ENCODE measurements at regions not wholly inside any gene's neighbourhood (a gene's known extent, or its start where the extent isn't known, plus 50 kb on each side); places are given as distances from the start of the nearest gene placed in this dataset.

GRCh38 chrX:920234-920799 lies 289.7 kb downstream of the SHOX start:
- no peak for TF ChIP-seq EZH2 (IDR thresholded peaks at IDR 0.05; ENCODE audit: low read depth, low read length, severe bottlenecking)
- no peak for TF ChIP-seq POLR2AphosphoS5 (IDR thresholded peaks at IDR 0.05; ENCODE audit: low read depth, low read length)
- no peak for TF ChIP-seq MAFK (IDR thresholded peaks at IDR 0.05; ENCODE audit: low read depth, low read length)
- no peak for TF ChIP-seq CHD2 (IDR thresholded peaks at IDR 0.05; ENCODE audit: low read length)
- TF ChIP-seq, protein P1, sequence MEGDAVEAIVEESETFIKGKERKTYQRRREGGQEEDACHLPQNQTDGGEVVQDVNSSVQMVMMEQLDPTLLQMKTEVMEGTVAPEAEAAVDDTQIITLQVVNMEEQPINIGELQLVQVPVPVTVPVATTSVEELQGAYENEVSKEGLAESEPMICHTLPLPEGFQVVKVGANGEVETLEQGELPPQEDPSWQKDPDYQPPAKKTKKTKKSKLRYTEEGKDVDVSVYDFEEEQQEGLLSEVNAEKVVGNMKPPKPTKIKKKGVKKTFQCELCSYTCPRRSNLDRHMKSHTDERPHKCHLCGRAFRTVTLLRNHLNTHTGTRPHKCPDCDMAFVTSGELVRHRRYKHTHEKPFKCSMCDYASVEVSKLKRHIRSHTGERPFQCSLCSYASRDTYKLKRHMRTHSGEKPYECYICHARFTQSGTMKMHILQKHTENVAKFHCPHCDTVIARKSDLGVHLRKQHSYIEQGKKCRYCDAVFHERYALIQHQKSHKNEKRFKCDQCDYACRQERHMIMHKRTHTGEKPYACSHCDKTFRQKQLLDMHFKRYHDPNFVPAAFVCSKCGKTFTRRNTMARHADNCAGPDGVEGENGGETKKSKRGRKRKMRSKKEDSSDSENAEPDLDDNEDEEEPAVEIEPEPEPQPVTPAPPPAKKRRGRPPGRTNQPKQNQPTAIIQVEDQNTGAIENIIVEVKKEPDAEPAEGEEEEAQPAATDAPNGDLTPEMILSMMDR (IDR thresholded peaks at IDR 0.05; ENCODE audit: control extremely low read depth in 1 of 3, insufficient read depth in 1 of 3, low read depth in 1 of 3, low read length in 3 of 3): no peak
- no peak for TF ChIP-seq RFX5 (IDR thresholded peaks at IDR 0.05; ENCODE audit: borderline replicate concordance, low read depth, low read length)
- no peak for TF ChIP-seq NRF1 (IDR thresholded peaks at IDR 0.05; ENCODE audit: low read depth, low read length)
- no peak for TF ChIP-seq ZNF274 (IDR thresholded peaks at IDR 0.05; ENCODE audit: borderline replicate concordance, extremely low read depth, low read length)
- TF ChIP-seq TAF7 (optimal IDR thresholded peaks at IDR 0.05; ENCODE audit: borderline replicate concordance, low read depth, low read length): no peak
- TF ChIP-seq JUN (IDR thresholded peaks at IDR 0.05; ENCODE audit: low read depth, low read length): no peak
- no peak for TF ChIP-seq POLR2A (IDR thresholded peaks at IDR 0.05; ENCODE audit: control extremely low read depth in 1 of 2, low read depth in 2 of 2, low read length in 2 of 2)
- no peak for TF ChIP-seq JUND (IDR thresholded peaks at IDR 0.05; ENCODE audit: low read length)
- no peak for TF ChIP-seq BACH1 (IDR thresholded peaks at IDR 0.05; ENCODE audit: low read length)

Measured in H1 (cell line).